ENCODE measurements at regions not wholly inside any gene's neighbourhood (a gene's known extent, or its start where the extent isn't known, plus 50 kb on each side); places are given as distances from the start of the nearest gene placed in this dataset.

GRCh38 chr1:88204111-88204510, 480.0 kb upstream of the PKN2 start:
- no peak for DNase-seq (ENCODE audit: low spot score)
- POLR2A ChIA-PET (ENCODE audit: low non-redundant PET) = no interaction called here
- Histone ChIP-seq H3K27ac (ENCODE audit: low read depth, low read length, poor library complexity, severe bottlenecking) (no peak overlapping the region), H3K36me3 (ENCODE audit: insufficient read depth, low read length, poor library complexity, severe bottlenecking) (no peaks in the 10 kb centered on the region), H3K4me3 (ENCODE audit: low read depth, low read length, poor library complexity, severe bottlenecking) (no peak overlapping the region), H3K4me1 (ENCODE audit: insufficient read depth, low read length, poor library complexity, severe bottlenecking) (no peaks in the 10 kb centered on the region), H3K9me3 (ENCODE audit: low read depth, low read length, poor library complexity, severe bottlenecking) (no peaks in the 10 kb centered on the region), H3K27me3 (replicated peaks; ENCODE audit: insufficient read depth, low read depth, low read length, poor library complexity) (no peaks in the 10 kb centered on the region)
- CTCF ChIA-PET = no interaction called here
- BruUV-seq (replicated peaks) = no TSS peak
- intact Hi-C loops (cut with micrococcal nuclease; ENCODE audit: unreplicated experiment) = no loop called here
- TF ChIP-seq CTCF (conservative IDR thresholded peaks at IDR 0.05; ENCODE audit: low read depth, low read length) (no peak), EZH2 (IDR thresholded peaks at IDR 0.05; ENCODE audit: borderline replicate concordance, low read depth, low read length, poor library complexity, severe bottlenecking) (no peak)

DNA sequence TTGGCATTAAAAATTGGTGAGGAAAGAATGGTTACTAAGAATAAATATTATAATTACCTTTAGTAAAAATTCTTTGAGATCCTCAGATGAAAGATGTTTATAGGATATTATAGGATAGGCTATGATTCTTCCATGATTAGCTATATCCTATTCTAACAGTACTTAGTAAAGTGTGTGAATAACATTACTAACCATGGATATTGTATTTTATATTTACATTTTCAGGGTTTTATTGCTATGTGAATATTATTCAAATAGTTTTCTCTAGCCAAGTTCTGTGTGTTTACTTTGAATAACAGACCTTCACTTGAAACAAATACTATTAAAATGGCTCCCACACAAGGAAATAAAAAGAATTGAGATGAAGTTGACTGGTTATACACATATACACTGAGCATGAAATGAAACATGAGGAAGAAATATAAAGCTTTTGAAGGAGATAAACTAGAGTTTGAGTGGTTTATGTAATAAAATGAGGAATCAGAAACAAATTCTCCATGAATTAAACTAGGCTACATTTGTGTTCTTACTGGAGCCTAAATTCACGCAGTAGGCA, 479.4 kb upstream of the PKN2 start:
- intact Hi-C loops (cut with micrococcal nuclease; ENCODE audit: unreplicated experiment) = no loop called here
- POLR2A ChIA-PET (ENCODE audit: low non-redundant PET) = no interaction called here
- no peaks in the 10 kb centered on the region for H3K27me3 ChIP-seq (replicated peaks; ENCODE audit: insufficient read depth, low read depth, low read length, poor library complexity)
- no peak overlapping the region for H3K4me3 ChIP-seq (ENCODE audit: low read depth, low read length, poor library complexity, severe bottlenecking)
- no TSS peak for BruUV-seq (replicated peaks)
- no peaks in the 10 kb centered on the region for H3K36me3 ChIP-seq (ENCODE audit: insufficient read depth, low read length, poor library complexity, severe bottlenecking)
- no peak for DNase-seq (ENCODE audit: low spot score)
- H3K27ac ChIP-seq (ENCODE audit: low read depth, low read length, poor library complexity, severe bottlenecking) = no peak overlapping the region
- no peaks in the 10 kb centered on the region for H3K4me1 ChIP-seq (ENCODE audit: insufficient read depth, low read length, poor library complexity, severe bottlenecking)
- CTCF ChIA-PET = no interaction called here
- no peaks in the 10 kb centered on the region for H3K9me3 ChIP-seq (ENCODE audit: low read depth, low read length, poor library complexity, severe bottlenecking)
- TF ChIP-seq EZH2 (IDR thresholded peaks at IDR 0.05; ENCODE audit: borderline replicate concordance, low read depth, low read length, poor library complexity, severe bottlenecking) = no peak
- no peak for TF ChIP-seq CTCF (conservative IDR thresholded peaks at IDR 0.05; ENCODE audit: low read depth, low read length)

GRCh38 chr1:88208389-88208788, 475.7 kb upstream of the PKN2 start:
- Histone ChIP-seq H3K9me3 (ENCODE audit: low read depth, low read length, poor library complexity, severe bottlenecking) (no peaks in the 10 kb centered on the region), H3K27ac (ENCODE audit: low read depth, low read length, poor library complexity, severe bottlenecking) (no peak overlapping the region), H3K4me1 (ENCODE audit: insufficient read depth, low read length, poor library complexity, severe bottlenecking) (no peaks in the 10 kb centered on the region), H3K27me3 (replicated peaks; ENCODE audit: insufficient read depth, low read depth, low read length, poor library complexity) (no peaks in the 10 kb centered on the region), H3K4me3 (ENCODE audit: low read depth, low read length, poor library complexity, severe bottlenecking) (no peak overlapping the region), H3K36me3 (ENCODE audit: insufficient read depth, low read length, poor library complexity, severe bottlenecking) (no peaks in the 10 kb centered on the region)
- intact Hi-C loops (cut with micrococcal nuclease; ENCODE audit: unreplicated experiment) = no loop called here
- no TSS peak for BruUV-seq (replicated peaks)
- TF ChIP-seq EZH2 (IDR thresholded peaks at IDR 0.05; ENCODE audit: borderline replicate concordance, low read depth, low read length, poor library complexity, severe bottlenecking) (no peak), CTCF (conservative IDR thresholded peaks at IDR 0.05; ENCODE audit: low read depth, low read length) (no peak)
- DNase-seq (ENCODE audit: low spot score) = no peak
- ChIA-PET POLR2A (ENCODE audit: low non-redundant PET) (no interaction called here), CTCF (no interaction called here)

Measured in A673 (cell line).